Tibial nerve (tissue), 3 donors: ENCODE measurements at regions not wholly inside any gene's neighbourhood (a gene's known extent, or its start where the extent isn't known, plus 50 kb on each side); places are given as distances from the start of the nearest gene placed in this dataset.

Source experiments
- CTCF ChIP-seq, 5 experiments: fragments of 200-600 bp in 3 of 5; fragments of 450-650 bp in 2 of 5; sonication (generic) in 3 of 5; IDR thresholded peaks; one replicate each; pipeline ENCODE4 v1.5.1; 2016 to 2019; ENCODE audit warnings: antibody characterized with exemption in 5 of 5, mild to moderate bottlenecking in 3 of 5, moderate library complexity in 2 of 5
- POLR2A ChIP-seq, 2 donors: fragments of 450-650 bp; IDR thresholded peaks; one replicate each; pipeline ENCODE4 v1.6.1; 2017; ENCODE audit warnings: antibody characterized with exemption in 2 of 2, mild to moderate bottlenecking in 2 of 2, moderate library complexity in 2 of 2

DNA sequence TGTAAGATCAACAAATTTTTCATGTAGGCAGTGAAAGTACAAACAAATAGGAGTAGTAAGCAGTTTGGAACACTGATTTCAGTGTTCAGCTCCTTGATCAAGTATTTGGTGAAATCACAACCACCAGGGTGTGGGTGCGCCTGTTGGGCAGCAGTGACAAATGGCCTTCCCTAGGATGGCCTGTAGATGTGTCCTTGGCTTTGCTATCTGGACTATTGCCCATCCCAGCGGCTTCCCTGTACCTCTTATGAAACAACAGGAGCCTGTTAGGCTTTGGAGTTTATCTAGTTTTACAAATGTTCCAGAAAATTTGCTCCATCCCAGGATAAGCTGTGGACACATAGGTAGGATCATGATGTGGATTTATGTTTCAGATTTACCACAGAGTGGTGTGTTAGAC is 216.8 kb upstream of the FAT1 start:
- TF ChIP-seq POLR2A (IDR thresholded peaks at IDR 0.05) (no peak), CTCF (IDR thresholded peaks at IDR 0.05) (no peak)
